Parathyroid adenoma (tissue), 2 donors: ENCODE measurements at regions not wholly inside any gene's neighbourhood (a gene's known extent, or its start where the extent isn't known, plus 50 kb on each side); places are given as distances from the start of the nearest gene placed in this dataset.

Experiments used
- H2AFZ ChIP-seq: fragments of 300-600 bp; sonication (generic); one replicate; pipeline ENCODE4 v1.7.0; 2017; ENCODE audit warnings: antibody characterized with exemption, mild to moderate bottlenecking
- H3K27ac ChIP-seq: fragments of 300-600 bp; sonication (generic); one replicate; pipeline ENCODE4 v1.7.0; 2017
- H3K27me3 ChIP-seq: fragments of 300-600 bp; sonication (generic); one replicate; pipeline ENCODE4 v1.7.0; 2017; ENCODE audit warnings: low read length; ENCODE audit not compliant: control insufficient read depth, insufficient read depth
- H3K36me3 ChIP-seq: fragments of 300-600 bp; sonication (generic); one replicate; pipeline ENCODE4 v1.7.0; 2017; ENCODE audit warnings: low read length; ENCODE audit not compliant: control insufficient read depth, insufficient read depth
- H3K4me1 ChIP-seq: fragments of 300-600 bp; sonication (generic); one replicate; pipeline ENCODE4 v1.7.0; 2017; ENCODE audit warnings: control low read depth
- H3K4me2 ChIP-seq: fragments of 300-600 bp; sonication (generic); one replicate; pipeline ENCODE4 v1.7.0; 2017; ENCODE audit warnings: low read length
- H3K4me3 ChIP-seq: fragments of 300-600 bp; sonication (generic); one replicate; pipeline ENCODE4 v1.7.0; 2017; ENCODE audit warnings: low read depth, low read length
- H3K79me2 ChIP-seq: fragments of 300-600 bp; sonication (generic); one replicate; pipeline ENCODE4 v1.7.0; 2017; ENCODE audit warnings: control low read depth
- H3K9ac ChIP-seq: fragments of 300-600 bp; sonication (generic); one replicate; pipeline ENCODE4 v1.7.0; 2017; ENCODE audit warnings: mild to moderate bottlenecking
- H3K9me3 ChIP-seq: fragments of 300-600 bp; sonication (generic); one replicate; pipeline ENCODE4 v1.7.0; 2017; ENCODE audit warnings: low read length; ENCODE audit not compliant: control insufficient read depth
- TF ChIP-seq, protein P1 (sequence below): fragments of 300-600 bp; sonication (generic); IDR thresholded peaks from one replicate; pipeline ENCODE4 v1.7.0; 2017; ENCODE audit warnings: antibody characterized with exemption, mild to moderate bottlenecking
- donor health status: primary hyperparathyroidism.

DNA sequence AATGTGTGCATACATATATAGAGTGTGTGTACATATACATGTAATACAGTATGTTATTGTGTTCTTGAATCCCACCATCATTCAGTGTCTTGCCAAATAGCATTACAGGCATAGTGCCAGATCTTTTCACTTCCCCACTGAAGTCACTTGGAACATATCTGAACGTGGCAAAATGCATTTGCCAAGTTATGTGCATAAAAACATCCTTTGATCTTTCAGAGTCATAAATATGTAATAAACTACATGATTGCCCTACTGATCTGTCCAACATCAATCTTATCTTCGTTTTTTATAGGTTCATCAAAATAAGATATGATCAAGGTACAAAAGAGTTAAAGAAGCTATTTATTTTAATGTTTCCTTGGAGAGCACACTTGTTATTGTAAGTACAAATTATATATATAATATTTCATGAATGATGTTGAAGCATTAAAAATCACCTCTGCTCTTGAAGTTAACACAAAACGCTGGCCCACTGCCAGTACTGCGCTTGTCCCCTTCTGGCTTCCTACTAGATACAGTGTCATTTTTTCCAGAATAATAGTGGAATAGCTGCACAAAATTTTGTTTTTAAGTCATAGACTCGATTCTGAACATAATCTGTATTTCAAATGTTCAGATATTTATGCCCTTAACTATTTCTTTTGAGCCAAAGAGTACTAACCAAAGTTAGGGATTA lies 549.5 kb upstream of the ARRDC4 start:
- H3K27me3 ChIP-seq: no peaks in the 10 kb centered on the region
- no peak overlapping the region for H3K4me3 ChIP-seq
- TF ChIP-seq, protein P1, sequence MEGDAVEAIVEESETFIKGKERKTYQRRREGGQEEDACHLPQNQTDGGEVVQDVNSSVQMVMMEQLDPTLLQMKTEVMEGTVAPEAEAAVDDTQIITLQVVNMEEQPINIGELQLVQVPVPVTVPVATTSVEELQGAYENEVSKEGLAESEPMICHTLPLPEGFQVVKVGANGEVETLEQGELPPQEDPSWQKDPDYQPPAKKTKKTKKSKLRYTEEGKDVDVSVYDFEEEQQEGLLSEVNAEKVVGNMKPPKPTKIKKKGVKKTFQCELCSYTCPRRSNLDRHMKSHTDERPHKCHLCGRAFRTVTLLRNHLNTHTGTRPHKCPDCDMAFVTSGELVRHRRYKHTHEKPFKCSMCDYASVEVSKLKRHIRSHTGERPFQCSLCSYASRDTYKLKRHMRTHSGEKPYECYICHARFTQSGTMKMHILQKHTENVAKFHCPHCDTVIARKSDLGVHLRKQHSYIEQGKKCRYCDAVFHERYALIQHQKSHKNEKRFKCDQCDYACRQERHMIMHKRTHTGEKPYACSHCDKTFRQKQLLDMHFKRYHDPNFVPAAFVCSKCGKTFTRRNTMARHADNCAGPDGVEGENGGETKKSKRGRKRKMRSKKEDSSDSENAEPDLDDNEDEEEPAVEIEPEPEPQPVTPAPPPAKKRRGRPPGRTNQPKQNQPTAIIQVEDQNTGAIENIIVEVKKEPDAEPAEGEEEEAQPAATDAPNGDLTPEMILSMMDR: no peak
- no peaks in the 10 kb centered on the region for H3K36me3 ChIP-seq
- no peak overlapping the region for H3K9ac ChIP-seq
- H3K27ac ChIP-seq: no peak overlapping the region
- H2AFZ ChIP-seq: no peak overlapping the region
- no peak overlapping the region for H3K4me2 ChIP-seq
- H3K4me1 ChIP-seq: no peaks in the 10 kb centered on the region
- H3K79me2 ChIP-seq: no peaks in the 10 kb centered on the region
- H3K9me3 ChIP-seq: no peaks in the 10 kb centered on the region

DNA sequence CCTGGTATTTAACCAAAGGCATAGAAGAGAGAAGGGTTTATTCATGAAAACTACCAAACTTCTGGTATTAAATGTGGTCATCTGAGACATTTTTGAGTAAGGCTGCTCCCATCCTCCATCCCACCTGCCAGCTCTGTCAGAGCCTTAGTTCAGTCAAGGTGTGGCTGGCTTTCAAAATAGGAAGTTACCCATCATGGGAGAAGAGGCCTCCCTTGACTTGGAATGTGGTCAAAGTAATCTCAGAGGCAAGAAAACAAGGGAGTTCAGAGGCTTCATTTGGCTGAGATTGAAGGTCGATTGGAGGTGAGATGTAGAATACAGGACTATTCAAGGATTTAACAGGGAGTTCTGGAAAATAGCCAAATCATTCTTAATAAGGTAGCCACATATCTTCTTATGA lies 540.4 kb upstream of the ARRDC4 start:
- Histone ChIP-seq H2AFZ (no peak overlapping the region), H3K4me1 (no peaks in the 10 kb centered on the region), H3K9me3 (no peaks in the 10 kb centered on the region), H3K27me3 (no peaks in the 10 kb centered on the region), H3K79me2 (no peaks in the 10 kb centered on the region), H3K36me3 (no peaks in the 10 kb centered on the region), H3K27ac (no peak overlapping the region), H3K4me2 (peak overlapping the region; percentile 31), H3K4me3 (no peak overlapping the region), H3K9ac (no peak overlapping the region)
- TF ChIP-seq, protein P1: no peak

DNA sequence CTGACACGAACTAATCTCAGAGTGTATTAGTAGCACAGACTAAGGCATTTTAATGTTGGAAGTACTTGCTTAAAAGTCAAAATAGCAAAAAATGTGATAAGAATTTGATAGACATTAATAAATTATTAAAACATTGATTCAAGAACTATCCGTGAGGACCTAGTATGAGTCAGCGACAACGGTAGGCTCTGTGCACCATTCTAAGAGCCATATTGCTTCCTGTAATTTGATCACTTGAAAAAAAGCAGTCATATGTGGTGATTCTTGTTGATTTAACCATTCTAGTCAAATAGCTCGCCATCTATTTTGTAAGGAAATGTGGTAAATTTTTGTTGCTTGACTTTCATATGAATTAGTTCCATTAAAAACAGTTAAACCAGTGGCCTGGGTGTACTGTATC lies 534.9 kb upstream of the ARRDC4 start:
- Histone ChIP-seq H3K9me3 (no peaks in the 10 kb centered on the region), H3K4me3 (no peak overlapping the region), H3K27ac (no peak overlapping the region), H3K36me3 (no peaks in the 10 kb centered on the region), H3K27me3 (no peaks in the 10 kb centered on the region), H3K4me2 (no peak overlapping the region), H3K4me1 (no peaks in the 10 kb centered on the region), H3K79me2 (no peaks in the 10 kb centered on the region), H3K9ac (no peak overlapping the region), H2AFZ (no peak overlapping the region)
- TF ChIP-seq, protein P1: no peak

DNA sequence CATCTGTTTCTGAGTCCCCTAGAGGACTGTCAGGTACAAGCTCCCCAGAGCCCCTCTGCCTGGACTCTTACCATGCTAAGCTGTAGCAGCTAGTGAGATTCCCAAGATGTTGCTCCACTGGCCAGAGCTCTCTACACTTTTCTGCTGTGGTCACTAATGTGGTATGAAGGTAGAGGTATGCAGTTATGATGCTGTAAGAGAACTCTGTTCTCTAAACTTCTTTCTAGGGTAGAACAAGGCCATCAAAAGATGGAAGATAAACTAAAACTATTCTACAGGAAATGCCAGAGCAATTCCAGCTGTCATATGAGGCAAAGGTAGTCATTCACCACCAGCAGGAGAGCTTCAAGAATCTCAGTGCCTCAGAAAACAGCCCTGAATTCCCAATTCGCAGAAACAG lies 517.4 kb upstream of the ARRDC4 start:
- Histone ChIP-seq H3K27ac (no peak overlapping the region), H3K4me3 (no peak overlapping the region), H3K36me3 (no peaks in the 10 kb centered on the region), H3K79me2 (no peaks in the 10 kb centered on the region), H3K9me3 (no peaks in the 10 kb centered on the region), H3K4me2 (no peak overlapping the region), H2AFZ (no peak overlapping the region), H3K4me1 (no peaks in the 10 kb centered on the region), H3K27me3 (no peaks in the 10 kb centered on the region), H3K9ac (no peak overlapping the region)
- TF ChIP-seq, protein P1: no peak

DNA sequence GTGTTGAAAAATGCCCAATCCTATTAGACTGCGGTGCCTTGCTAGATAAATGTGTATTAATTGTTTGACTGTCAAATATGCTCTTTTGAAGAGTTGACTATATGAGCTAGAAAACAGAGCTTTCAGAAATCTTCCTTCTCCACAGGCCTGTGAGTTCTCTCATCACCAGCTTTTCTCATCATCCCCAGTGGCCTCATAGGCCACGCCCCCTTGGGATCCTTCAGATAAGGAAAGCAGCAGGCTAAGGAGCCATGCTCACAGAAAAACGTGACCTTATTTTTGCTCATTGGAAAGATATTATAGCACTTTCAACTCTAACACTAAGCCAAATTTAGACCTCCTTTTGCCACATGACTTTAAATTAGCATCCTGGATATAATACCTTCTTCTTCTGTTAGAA lies 514.4 kb upstream of the ARRDC4 start:
- Histone ChIP-seq H3K4me2 (no peak overlapping the region), H3K36me3 (no peaks in the 10 kb centered on the region), H3K9me3 (no peaks in the 10 kb centered on the region), H3K9ac (no peak overlapping the region), H3K79me2 (no peaks in the 10 kb centered on the region), H3K4me1 (no peaks in the 10 kb centered on the region), H3K4me3 (no peak overlapping the region), H3K27ac (no peak overlapping the region), H2AFZ (no peak overlapping the region), H3K27me3 (no peaks in the 10 kb centered on the region)
- TF ChIP-seq, protein P1: no peak
